Stimulated activated CD4-positive, alpha-beta T cell treated with anti-CD3 and anti-CD28 coated beads, Interleukin-12 subunit alpha, Interleukin-12 subunit beta, amount 100 ng/mL, for 4 hours (primary cell): ENCODE measurements at regions not wholly inside any gene's neighbourhood (a gene's known extent, or its start where the extent isn't known, plus 50 kb on each side); places are given as distances from the start of the nearest gene placed in this dataset.
"Not testable (repeated sequence)": the region's sequence is repeated elsewhere in the genome, so short reads cannot be mapped to it uniquely, and the experiment has no call there.

Experiments
- DNase-seq: peaks from one replicate; pipeline ENCODE4 v3.0.0-alpha.2; 2020

DNA sequence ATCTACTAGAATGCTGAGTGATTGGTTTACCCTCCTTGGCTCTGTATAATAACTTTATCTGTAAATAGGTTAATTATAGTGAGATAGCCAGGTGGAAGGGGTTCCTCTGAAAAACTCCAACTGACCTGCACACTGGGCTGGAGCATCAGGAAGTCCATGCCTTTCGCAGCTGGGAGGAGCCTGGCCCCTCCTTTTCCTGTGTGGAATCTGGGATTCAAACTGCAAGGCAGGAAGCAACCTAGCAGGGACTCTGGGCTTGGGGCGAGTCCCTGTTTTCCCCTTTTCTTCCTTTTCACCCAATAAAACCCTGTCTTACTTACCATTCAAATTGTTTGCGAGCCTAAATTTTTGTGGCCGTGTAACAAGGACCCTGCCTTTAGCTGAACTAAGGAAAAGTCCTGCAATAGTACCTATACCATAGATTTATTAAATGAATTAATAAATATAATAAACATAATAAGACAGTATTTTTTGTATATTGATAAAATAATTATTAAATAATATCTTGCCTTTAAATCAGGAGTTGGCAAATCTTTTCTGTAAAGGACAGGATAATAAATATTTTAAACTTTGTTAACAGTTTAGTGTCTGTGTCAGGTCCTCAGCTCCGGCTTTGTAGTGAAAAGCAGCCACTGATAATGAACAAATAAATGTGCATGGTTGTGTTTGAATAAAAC is 406.2 kb upstream of the MMS22L start:
- DNase-seq: no peak

DNA sequence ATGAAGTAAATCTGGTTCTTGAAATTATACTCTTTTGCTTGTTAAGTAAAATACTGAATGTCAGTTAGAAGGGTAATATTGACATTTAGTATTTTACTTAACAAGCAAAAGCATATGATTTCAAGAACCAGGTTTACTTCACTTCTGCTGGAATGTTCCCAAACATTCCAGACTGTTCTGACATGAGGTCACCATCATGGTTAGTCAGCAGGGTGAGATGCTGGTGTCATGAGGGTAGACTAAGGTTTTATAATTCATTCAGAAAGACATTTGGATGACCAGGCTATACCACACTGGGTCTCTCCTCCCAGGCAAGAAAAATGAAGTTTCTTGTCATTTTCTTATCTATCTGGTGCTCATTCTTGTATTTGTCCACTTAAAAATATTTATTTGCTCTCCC is 414.4 kb upstream of the MMS22L start:
- DNase-seq: no peak

DNA sequence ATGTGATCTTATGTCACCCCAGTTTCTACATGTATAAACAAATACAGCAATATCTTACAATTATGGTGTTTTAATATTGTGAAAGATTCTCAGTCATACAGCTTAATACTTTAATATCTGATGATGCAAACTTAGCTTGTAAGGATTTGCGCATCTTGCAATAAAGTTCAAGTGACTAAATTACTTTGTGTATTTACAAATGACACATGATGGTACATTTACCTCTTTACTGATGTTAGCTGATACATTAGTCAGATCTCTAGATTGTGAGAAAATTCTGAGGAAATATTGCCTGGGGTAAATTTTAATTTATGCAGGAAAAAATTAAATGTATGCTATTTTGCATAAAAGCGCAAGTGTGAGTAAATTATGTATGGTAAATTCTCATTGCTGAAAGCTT is 418.8 kb upstream of the MMS22L start:
- no peak for DNase-seq

DNA sequence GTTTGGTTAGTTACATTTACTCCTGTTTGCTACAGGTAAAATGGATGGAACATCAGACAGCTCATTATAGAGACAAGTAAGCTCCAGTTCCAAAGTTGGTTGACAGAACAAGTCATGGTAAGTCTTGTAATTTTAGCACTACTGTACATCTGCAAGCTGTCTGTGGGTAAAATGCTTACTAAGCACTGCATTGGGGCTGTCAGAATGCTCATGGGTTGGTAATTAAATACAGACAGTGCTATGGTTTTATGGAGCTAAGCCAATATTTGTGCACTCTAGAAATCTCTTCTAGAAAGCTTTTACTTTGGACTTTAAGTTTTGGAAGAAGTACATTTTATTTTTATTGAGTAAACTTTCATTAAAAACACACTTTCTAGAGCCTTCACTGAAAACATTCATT is 419.2 kb upstream of the MMS22L start:
- no peak for DNase-seq

DNA sequence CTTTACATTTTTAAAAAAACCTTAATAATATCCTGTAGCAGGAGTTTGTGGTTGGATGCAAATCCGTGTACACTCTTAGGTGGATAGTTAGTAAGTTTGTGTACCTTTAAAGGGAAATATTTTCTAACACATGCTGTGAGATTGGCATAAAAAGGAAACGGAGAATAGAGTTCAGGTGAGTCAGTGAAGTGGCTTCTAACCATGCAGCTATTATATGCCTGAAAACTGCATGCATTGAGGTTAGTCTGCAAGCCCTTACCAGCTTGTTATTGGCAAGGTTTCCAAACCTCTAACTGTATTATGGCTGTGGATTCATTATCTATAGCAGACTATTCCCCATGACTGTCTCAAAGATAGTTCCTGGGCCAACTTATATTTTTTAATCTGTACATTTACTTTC is 420.6 kb upstream of the MMS22L start:
- no peak for DNase-seq

DNA sequence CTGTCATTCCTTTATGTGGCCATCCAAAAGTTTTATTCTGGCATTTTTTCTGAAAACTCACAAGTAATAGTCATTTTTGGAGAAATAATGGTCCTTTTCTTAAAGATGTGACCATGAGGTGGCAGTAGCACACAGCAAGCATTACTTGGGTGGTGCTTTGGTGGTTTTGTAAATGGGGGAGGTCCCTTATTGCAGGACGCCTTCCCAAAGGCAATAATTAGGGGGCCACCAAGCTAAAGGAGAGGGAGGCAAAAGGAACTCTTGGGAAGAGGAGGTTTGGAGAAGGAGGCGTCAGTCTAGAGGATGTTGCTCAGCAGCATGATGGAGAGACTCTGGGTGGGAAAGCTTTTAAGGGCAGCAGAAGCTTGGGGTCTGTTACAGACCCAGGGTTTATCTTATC is 422.6 kb upstream of the MMS22L start:
- no peak for DNase-seq

DNA sequence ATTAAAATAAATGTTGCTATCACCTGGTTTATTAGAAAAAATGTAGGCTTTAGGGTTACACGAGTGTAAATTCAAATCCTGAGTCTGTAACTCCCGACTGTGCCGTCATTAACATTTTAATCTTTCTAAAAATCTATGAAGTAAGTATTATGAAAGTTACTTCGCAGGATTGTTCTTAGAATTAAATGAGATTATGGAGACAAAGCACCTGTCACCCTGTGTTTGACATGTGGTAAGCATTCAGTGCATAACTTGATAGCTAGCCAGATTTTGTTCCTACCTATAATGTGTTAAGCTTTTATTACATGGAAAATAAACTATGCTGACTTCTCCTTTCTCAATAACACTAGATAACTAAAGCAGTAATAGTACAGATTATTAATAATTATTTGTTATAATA is 429.7 kb upstream of the MMS22L start:
- DNase-seq: no peak

DNA sequence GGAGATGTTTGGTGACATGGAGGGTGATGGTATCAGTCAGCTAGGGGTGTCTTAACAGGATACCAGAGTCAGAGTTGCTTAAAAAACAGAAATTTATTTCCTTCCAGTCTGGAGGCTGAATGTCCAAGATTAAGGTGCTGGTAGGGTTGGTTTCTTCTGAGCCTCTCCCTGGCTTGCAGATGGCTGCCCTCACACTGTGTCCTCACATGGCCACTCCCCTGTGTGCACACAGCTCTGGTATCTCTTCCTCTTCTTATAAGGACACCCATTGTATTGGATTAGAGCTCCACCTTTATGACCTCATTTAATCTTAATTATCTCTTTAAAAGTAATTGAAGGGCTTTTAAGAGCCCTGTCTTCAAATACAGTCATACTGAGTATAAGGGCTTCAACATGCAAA is 431.8 kb upstream of the MMS22L start:
- no peak for DNase-seq

DNA sequence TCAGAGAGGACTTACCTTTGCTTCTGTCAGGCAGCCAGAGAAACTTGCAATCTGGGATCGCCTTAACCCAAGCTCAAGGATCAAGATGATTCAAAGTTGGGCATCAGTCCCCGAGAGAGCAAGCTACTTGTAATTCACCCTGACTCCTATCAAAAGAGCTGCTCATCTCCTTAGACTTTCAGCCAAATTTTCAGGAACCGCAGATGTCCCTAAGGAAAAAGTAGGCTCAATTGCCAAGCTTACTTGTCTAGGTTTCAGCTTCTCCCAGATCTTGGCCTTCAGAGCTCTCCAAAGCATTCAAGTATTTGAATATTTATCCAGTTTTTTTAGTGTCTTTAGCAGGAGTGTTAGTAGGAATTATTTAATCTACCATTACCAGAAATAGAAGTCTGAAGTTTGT is 434.1 kb upstream of the MMS22L start:
- DNase-seq: no peak

DNA sequence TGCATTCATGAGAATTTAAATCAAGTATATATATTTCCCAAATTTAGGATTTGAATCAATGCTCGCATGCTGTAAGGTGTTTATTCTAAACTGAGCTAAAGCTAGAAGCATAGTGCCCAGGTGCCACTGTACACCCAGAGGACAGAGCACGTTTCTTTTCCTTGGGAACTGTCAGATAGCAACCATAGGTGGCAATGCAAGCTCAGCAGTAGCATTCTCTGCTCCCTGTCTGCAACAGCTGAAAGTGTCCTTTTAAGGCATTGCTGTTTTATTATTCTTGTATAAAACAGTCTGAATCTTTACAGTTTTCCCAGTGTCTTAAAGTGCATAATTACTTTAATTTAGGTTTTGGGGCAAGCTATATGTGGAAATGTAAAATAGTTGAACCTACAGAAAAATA is 443.4 kb upstream of the MMS22L start:
- no peak for DNase-seq

DNA sequence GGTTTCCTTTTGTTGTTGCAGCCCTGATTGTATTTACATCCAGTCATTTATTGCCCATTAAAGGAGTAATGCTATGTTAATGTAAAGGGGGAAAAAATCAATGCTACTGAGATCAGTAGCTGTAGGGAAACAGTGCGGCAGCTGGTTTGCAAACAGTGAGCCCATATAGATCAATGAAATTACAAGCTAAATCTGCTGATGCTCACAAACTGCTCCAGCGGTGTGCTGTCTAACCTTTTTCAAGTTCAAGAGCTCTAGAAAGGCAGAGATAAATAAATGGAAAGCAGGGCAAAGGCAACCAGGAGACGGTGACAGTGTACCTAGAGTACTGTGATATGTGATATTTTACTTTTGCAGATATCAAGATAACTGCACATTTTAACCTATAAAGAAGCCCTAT is 449.0 kb upstream of the MMS22L start:
- DNase-seq: no peak

DNA sequence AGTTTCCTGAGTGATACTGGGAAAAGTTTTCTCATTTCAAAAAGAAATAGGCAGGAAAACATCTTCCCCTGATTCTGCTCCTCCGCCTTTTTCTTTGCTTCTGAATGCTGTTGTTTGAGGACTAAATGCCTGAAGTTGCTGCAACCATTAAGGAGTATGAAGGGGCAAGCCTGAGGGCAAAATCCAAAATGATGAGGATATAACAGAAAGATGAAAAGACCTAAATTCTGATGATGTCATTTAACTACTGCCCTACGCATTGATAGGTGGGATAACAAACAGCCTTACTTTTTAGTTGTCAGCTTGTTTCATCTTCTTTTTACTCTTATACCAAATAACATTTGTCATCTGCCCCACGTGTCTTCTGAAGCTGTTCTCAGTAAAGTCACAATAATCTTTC is 474.6 kb upstream of the MMS22L start:
- no peak for DNase-seq

DNA sequence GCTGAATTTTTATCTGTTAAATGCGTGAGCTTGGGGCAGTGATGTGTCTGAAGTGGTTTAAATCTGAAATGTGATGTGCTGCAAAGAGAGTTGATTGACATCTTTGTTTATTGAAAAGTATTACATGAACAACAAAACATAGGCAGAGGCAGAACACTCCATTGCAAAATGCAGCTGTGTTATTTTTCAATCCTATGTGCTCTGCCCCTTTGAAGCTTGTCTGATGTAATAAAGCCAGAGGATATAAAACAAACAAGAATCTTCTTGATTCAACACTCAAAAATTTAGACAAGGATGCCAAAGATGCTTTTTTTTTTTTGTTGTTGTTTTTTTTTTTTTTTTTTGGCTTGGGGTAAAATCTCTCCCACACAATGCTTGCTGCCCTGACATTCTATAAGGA is 482.4 kb upstream of the MMS22L start:
- no peak for DNase-seq

DNA sequence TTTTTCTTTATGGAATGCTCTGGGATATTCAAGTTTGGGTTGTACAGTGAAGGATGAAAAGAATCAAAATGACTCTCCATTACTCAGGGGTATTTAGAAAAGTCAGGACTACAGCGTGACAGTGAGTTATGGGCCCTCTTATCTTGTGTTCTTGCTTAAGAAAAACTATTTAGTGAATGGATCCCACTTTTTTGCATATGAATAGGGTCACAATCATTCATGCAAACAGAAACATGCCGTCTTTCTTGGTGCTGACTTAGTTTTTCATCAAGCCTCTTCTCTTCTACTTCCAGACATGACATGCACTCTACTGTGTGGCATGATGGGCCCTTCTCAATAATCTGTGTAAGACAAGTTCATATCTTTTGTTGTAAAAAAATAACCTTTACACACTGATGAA is 488.4 kb upstream of the MMS22L start:
- DNase-seq: no peak

DNA sequence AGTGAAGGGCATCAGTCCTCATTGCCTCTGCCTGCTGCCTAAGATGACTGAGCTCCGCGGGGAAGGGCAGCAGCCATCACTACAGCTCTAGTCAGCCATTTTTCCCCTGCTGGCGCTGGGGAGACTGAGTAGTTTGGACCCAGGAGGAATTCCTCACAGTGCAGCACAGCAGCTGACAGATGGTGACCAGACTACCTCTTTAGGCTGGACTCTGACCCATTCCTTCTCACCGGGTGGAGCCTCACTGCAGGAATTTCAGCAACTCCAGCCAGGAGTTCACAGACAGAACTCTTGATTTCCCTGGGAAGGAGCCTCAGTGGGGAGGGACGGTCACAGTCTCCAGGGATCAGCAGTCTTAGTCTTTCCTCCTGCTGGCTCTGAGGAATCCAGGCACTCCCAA is 492.0 kb upstream of the MMS22L start:
- DNase-seq: no peak

DNA sequence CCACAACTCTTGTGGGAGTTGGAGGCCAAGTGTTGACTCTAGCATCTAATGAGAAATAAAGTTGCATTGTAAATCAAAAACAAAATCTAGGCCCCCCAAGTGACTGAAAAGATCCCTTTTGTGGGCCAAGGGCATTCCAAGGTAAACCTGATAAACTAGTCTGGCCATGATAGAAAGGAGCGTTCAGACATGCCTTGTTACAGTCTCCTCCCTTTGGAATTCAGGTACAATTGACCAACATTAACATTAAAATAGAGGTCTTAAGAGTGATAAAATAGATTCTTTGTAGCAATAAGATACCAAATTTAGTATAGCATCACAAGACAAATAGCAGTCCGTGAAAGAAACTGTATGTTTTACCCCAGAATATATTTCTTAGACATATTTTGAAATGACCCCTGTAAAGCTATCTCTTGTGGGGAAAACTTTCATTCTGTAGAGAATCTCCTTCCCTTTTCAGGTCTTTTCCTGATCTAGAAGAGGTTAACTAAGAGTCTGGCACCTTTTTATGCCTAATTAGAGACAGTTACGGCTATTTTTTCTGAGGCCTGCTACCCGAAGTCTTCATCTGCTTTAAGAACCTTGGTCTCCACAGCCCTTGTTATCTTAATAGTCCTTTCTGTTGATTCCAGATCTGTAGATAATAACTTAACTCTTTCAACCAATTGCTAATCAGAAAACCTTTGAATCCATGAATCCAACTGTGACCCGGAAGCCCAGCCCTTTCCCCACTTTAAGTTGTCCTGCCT is 495.4 kb upstream of the MMS22L start:
- no peak for DNase-seq

DNA sequence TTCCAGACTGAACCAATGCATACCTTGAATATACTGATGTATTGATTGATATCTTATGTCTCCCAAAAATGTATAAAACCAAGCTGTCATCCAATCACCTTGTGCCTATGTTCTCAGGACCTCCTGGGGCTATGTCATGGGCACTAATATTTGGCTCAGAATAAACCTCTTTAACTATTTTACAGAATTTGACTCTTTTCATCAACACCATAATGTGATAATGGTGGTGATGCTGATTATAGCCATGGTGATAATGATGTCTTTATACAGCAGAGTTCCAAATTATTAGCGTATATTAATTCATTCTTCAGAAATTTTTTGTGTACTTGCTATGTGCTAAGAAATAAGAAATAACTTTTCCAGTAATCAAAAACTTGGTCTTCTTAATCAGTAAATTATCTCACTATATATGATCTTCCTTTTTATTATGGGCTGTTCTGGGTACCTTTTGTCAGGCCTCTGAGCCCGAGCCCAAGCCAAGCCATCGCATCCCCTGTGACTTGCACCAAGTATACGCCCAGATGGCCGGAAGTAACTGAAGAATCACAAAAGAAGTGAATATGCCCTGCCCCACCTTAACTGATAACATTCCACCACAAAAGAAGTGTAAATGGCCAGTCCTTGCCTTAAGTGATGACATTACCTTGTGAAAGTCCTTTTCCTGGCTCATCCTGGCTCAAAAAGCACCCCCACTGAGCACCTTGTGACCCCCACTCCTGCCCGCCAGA is 496.2 kb upstream of the MMS22L start:
- DNase-seq: not testable (repeated sequence)

DNA sequence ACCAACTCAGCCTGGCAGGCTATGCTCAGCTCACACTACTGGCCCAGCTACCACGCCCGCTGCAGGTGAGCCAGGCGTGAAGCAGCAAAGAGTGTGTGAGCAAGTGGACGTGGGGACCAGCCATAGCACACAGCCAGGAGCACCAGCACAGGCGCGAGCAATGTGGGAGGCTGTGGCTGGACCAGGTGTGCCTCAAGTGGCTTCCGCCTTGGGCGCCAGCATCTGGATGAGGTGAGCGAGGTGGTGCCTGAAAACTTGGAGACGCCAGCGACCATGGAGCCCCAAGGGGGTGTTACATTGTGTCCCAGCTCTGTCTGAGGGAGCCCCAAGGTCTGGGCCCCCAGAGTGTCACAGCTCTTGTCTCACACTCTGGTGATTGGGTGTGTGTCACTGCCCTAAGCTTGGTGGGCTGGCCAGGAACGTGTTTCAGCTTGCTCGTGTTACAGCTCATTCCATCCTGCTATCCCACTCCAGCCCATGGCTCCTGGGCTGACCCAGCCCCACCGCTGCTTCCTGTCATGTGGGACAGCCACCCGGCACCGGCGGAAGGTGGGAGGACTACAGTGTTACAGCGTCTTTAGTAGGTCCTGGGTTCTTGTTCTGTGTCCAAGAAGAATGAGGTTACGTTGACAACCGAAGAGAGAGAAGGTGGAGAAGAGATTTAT is 508.0 kb upstream of the MMS22L start:
- no peak for DNase-seq

DNA sequence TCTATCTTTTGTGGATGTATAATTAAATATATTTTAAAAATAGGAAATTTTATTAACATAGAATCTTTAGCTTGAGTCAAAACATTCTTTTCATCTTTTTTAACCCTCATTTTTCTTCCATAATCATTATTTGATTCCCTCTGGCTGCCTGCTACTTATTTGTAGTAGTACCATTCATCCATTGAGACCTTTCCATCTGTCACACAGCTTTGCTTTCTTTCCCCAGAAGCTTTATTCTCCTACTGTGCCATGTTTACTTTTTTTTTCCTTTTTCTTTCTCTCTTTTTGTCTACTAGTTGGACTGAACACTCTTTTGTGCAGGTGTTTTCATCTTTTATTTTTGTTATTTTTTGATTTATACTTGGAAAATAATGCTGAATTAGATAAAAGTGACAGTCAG is 522.6 kb upstream of the MMS22L start:
- DNase-seq: no peak

DNA sequence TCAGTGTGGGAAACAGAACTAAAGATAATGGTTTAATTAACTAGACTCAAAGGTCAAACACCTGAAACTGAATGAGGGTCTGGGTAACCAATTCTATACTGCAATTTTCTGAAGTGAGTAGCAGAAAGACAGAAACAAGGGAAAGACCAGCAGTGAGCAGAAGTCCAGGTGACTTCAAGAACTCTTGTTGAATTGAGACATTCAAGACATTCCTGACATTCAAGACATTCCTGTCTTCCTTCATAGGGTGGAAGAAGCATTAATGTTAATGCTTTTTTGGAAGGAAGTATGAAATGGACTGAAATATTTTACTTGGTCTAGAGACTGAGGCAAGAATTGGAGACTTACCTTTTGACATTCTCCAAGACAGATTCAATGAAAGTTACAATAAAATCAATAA is 529.9 kb upstream of the MMS22L start:
- no peak for DNase-seq

DNA sequence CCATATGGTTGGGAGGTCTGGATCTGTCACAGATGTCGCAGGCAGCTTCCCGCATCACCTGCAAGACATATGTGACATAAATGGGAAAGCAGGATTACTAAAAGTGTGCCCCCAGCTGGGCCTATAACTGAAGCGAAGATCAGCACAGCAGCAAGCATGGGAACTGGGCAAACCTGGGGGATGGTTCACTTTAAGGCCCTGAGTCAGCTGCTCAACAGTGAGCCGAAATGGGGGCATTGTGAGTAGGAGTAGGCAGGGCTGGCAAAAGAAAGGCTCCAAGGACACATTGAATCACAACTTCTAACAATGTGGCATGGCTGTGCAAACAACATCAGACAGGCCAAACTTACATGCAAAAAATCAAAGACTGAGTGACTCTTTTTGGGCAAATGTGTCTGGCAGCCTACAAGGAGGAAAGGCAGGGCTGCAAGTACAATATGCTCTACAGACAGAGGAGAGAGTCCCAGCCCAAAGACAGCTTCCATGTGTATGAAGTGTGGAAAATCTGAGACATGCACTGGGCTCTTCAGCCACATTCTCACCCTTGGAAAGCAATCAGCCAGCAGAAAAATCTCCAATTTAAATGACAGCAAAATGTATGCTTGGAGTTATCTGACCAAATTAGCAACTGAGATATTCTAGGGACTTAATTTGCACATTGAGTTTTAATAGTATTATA is 531.0 kb upstream of the MMS22L start:
- no peak for DNase-seq

DNA sequence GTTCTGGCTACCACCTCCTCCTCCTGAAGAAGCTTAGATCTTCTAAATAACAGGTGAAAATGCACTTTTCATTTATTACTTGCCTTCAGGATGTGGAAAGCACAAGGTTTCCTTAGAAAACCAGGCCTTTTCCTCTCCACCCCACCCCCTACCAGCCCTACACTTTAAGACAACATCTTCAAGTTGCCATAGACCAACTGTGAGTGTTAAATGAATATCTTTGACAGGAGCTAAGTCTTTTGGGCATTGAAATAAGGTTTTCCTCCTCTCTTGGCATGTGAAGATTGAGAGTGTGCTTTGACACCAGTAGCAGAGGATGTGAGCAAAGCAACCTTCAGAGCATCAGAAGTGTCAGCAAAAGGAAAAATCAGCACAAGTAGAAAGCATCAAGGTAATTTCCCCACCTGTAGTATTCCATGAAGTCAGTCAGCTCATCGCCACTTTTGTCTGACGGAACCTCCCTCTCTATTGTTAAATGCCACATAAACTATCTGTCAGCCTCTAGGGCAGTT is 532.3 kb upstream of the MMS22L start:
- DNase-seq: no peak

DNA sequence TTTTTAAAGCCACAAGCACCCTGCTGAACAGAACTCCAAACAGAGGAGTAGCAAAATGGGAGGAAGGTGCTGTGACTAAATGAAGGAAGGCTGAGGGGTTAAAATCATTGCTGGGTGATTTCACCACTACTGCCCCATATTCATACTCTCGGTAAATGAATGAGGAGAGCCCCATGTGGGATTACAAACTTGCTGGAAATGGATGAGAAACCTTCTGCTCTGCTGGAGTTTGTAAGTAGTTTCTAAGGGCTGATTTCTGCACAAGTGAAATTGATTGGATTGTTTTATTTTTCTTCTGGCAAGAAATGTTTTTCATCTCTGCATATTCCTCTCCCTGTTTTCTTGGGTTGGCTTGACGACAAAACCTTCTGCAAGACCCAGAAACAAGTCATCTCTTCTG is 533.5 kb upstream of the MMS22L start:
- DNase-seq: no peak
